ENCODE measurements at regions not wholly inside any gene's neighbourhood (a gene's known extent, or its start where the extent isn't known, plus 50 kb on each side); places are given as distances from the start of the nearest gene placed in this dataset.

DNA sequence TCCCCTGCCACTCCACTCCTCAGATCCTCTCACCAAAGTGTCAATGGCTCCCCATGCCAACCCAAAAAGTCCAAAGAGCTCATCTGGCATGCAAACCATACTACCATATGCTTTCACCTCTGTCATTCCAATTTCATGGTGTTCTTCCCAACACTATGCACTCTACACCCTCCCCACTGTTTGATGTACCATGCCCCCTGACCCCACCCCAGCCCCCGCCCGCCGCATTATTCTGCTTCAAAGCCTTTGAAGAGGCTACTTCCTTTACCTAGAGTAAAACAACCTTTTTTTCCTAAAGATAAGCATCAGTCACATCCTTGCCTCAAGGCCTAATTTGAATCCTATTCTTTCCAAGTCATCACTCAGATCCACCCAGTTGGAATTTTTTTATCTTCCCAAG, 226.3 kb downstream of the DEPDC1B start (continued):
- TF ChIP-seq SNRNP70 (IDR thresholded peaks at IDR 0.05; ENCODE audit: low read depth, low read length) (no peak), RAD51 (IDR thresholded peaks at IDR 0.05; ENCODE audit: borderline replicate concordance) (no peak), ERF (CRISPR knock-in tag; IDR thresholded peaks at IDR 0.05) (no peak), SALL2 (CRISPR knock-in tag; IDR thresholded peaks at IDR 0.05) (no peak), MAX (IDR thresholded peaks at IDR 0.05) (peak; percentile 20; the same call in 1 of the 2 replicates), ISX (CRISPR knock-in tag; conservative IDR thresholded peaks at IDR 0.05) (no peak), ZNF264 (CRISPR knock-in tag; IDR thresholded peaks at IDR 0.05) (no peak), BRD4 (CRISPR knock-in tag; IDR thresholded peaks at IDR 0.05) (no peak), ETV6 (CRISPR knock-in tag; conservative IDR thresholded peaks at IDR 0.05) (no peak), RCOR2 (CRISPR knock-in tag; IDR thresholded peaks at IDR 0.05) (peak; percentile 82; the same call in 1 of the 2 replicates), ZNF598 (CRISPR knock-in tag; IDR thresholded peaks at IDR 0.05; ENCODE audit: borderline replicate concordance) (no peak), SP140L (CRISPR knock-in tag; IDR thresholded peaks at IDR 0.05; ENCODE audit: borderline replicate concordance) (no peak), RNF2 (conservative IDR thresholded peaks at IDR 0.05; ENCODE audit: low read depth) (no peak), ZNF788 (CRISPR knock-in tag; IDR thresholded peaks at IDR 0.05; ENCODE audit: borderline replicate concordance) (no peak; the same call in 1 of the 2 replicates), NFE2 (CRISPR knock-in tag; IDR thresholded peaks at IDR 0.05) (no peak), ZNF879 (CRISPR knock-in tag; IDR thresholded peaks at IDR 0.05) (no peak), YEATS4 (CRISPR knock-in tag; IDR thresholded peaks at IDR 0.05; ENCODE audit: borderline replicate concordance) (no peak), HNRNPH1 (optimal IDR thresholded peaks at IDR 0.05; ENCODE audit: low read depth, low read length) (no peak), TOE1 (CRISPR knock-in tag; IDR thresholded peaks at IDR 0.05) (no peak)
- TF ChIP-seq, protein P1, sequence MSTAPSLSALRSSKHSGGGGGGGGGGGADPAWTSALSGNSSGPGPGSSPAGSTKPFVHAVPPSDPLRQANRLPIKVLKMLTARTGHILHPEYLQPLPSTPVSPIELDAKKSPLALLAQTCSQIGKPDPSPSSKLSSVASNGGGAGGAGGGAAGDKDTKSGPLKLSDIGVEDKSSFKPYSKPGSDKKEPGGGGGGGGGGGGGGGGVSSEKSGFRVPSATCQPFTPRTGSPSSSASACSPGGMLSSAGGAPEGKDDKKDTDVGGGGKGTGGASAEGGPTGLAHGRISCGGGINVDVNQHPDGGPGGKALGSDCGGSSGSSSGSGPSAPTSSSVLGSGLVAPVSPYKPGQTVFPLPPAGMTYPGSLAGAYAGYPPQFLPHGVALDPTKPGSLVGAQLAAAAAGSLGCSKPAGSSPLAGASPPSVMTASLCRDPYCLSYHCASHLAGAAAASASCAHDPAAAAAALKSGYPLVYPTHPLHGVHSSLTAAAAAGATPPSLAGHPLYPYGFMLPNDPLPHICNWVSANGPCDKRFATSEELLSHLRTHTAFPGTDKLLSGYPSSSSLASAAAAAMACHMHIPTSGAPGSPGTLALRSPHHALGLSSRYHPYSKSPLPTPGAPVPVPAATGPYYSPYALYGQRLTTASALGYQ (CRISPR knock-in tag; IDR thresholded peaks at IDR 0.05), result no peak
- TF ChIP-seq, protein P2, sequence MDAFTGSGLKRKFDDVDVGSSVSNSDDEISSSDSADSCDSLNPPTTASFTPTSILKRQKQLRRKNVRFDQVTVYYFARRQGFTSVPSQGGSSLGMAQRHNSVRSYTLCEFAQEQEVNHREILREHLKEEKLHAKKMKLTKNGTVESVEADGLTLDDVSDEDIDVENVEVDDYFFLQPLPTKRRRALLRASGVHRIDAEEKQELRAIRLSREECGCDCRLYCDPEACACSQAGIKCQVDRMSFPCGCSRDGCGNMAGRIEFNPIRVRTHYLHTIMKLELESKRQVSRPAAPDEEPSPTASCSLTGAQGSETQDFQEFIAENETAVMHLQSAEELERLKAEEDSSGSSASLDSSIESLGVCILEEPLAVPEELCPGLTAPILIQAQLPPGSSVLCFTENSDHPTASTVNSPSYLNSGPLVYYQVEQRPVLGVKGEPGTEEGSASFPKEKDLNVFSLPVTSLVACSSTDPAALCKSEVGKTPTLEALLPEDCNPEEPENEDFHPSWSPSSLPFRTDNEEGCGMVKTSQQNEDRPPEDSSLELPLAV (CRISPR knock-in tag; conservative IDR thresholded peaks at IDR 0.05; ENCODE audit: low read depth), result no peak
- TF ChIP-seq, protein P3, sequence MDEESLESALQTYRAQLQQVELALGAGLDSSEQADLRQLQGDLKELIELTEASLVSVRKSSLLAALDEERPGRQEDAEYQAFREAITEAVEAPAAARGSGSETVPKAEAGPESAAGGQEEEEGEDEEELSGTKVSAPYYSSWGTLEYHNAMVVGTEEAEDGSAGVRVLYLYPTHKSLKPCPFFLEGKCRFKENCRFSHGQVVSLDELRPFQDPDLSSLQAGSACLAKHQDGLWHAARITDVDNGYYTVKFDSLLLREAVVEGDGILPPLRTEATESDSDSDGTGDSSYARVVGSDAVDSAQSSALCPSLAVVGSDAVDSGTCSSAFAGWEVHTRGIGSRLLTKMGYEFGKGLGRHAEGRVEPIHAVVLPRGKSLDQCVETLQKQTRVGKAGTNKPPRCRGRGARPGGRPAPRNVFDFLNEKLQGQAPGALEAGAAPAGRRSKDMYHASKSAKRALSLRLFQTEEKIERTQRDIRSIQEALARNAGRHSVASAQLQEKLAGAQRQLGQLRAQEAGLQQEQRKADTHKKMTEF (CRISPR knock-in tag; IDR thresholded peaks at IDR 0.05), result 0 out of 2 replicates have a peak, but pooled peaks have one; percentile 34
- TF ChIP-seq, protein P4, sequence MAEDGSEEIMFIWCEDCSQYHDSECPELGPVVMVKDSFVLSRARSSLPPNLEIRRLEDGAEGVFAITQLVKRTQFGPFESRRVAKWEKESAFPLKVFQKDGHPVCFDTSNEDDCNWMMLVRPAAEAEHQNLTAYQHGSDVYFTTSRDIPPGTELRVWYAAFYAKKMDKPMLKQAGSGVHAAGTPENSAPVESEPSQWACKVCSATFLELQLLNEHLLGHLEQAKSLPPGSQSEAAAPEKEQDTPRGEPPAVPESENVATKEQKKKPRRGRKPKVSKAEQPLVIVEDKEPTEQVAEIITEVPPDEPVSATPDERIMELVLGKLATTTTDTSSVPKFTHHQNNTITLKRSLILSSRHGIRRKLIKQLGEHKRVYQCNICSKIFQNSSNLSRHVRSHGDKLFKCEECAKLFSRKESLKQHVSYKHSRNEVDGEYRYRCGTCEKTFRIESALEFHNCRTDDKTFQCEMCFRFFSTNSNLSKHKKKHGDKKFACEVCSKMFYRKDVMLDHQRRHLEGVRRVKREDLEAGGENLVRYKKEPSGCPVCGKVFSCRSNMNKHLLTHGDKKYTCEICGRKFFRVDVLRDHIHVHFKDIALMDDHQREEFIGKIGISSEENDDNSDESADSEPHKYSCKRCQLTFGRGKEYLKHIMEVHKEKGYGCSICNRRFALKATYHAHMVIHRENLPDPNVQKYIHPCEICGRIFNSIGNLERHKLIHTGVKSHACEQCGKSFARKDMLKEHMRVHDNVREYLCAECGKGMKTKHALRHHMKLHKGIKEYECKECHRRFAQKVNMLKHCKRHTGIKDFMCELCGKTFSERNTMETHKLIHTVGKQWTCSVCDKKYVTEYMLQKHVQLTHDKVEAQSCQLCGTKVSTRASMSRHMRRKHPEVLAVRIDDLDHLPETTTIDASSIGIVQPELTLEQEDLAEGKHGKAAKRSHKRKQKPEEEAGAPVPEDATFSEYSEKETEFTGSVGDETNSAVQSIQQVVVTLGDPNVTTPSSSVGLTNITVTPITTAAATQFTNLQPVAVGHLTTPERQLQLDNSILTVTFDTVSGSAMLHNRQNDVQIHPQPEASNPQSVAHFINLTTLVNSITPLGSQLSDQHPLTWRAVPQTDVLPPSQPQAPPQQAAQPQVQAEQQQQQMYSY (CRISPR knock-in tag; IDR thresholded peaks at IDR 0.05), result no peak
